GM12891 (cell line): ENCODE measurements at regions not wholly inside any gene's neighbourhood (a gene's known extent, or its start where the extent isn't known, plus 50 kb on each side); places are given as distances from the start of the nearest gene placed in this dataset.

Experiments used
- POLR2A ChIP-seq: IDR thresholded peaks from 2 replicates; pipeline ENCODE4 v1.6.1; 2011; ENCODE audit warnings: low read depth, low read length, control low read depth
- SPI1 ChIP-seq: IDR thresholded peaks from 2 replicates; pipeline ENCODE4 v1.6.1; 2011; ENCODE audit warnings: low read depth, low read length, control low read depth
- TAF1 ChIP-seq: IDR thresholded peaks from 2 replicates; pipeline ENCODE4 v1.6.1; 2011; ENCODE audit warnings: low read depth, low read length, control low read depth

DNA sequence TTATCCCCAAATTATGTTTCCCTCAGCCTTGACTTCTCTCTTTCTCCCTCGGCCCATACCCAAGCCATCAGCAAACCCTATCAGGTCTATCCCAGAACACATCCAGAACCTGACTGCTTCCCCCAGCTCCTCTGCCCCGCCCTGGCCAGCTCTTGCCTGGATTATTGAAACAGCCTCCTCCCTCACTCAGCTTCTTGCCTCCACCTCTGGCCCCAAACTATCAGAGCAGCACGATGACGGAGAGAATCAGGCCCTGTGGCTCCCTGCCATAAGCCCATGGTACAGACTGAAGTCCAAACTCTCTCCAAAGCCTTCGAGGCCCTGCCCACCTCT lies 105.3 kb upstream of the LINGO1 start:
- no peak for TF ChIP-seq POLR2A
- no peak for TF ChIP-seq SPI1
- no peak for TF ChIP-seq TAF1
